ENCODE measurements at regions not wholly inside any gene's neighbourhood (a gene's known extent, or its start where the extent isn't known, plus 50 kb on each side); places are given as distances from the start of the nearest gene placed in this dataset.

DNA sequence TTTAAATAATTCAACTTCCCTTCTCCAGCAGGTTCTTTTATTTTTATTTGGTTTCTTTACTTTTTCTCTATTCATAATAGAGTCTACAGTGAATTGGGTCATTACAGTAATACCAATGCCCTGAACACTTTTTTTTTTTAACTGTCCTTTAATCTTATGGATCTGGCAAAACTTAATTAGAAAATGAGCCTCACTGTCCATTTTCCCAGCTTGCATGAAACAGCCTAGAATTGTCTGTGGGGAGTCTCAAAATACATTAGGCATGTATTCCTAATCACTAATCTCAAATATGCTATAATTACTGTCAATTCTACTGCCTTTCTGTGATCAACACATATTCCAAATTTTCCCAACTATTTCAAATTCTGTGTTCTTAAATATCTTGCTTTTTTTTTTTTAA, 406.8 kb downstream of the ANXA1 start:
- TF ChIP-seq CTCF (IDR thresholded peaks at IDR 0.05; ENCODE audit: control insufficient read depth, extremely low read depth, insufficient read depth): no peak
- H3K4me3 ChIP-seq (ENCODE audit: low read depth, low read length): no peak overlapping the region
- no peak for DNase-seq (ENCODE audit: low read depth)

DNA sequence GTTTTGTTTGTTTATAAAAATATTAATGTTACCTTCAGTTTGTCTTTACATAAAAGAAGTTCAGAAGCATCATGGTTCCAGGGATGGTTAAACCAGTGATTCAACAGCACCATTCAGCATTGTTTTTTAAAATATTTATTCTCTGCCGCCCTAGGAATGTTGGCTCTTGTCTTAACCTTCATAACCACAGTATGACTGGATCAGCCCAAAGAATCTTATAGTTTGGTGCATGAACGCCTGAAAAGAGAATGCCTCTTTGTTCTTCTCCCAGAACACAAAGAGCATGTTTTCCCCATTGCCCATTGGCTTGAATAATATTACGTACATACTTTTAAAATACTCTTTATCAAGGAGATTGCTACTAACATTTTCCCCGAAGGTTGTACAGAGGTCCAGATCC, 413.4 kb downstream of the ANXA1 start:
- H3K4me3 ChIP-seq (ENCODE audit: low read depth, low read length): no peak overlapping the region
- DNase-seq (ENCODE audit: low read depth): no peak
- TF ChIP-seq CTCF (IDR thresholded peaks at IDR 0.05; ENCODE audit: control insufficient read depth, extremely low read depth, insufficient read depth): no peak

DNA sequence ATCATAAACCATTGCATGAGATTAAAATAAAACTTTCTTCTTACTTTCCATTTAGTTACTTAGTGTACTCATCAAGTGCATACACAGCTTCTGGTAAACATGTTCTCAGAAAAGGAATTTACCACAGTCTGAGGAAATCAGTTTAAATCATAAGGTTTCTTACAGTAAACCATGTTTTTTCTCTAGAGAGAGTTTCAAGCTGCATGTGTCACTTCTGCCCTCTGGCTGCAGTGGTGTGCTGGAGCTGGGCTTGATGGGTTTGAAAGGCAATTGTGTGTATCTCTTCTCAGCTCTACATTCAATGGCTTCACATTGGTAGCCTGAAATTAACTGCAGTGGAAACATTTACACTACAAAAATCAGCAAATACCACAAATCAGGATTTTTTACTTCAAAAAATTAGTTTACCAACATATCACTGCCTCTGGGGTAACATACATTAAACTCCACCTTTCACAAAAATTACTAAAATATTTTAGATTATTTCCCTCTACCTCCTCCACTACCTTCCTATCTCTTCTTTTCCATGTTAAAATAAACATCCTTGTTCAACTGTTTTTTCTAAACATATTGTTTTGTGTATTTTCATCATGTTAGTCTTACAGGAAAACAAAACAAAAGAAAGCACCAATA, 414.3 kb downstream of the ANXA1 start:
- no peak overlapping the region for H3K4me3 ChIP-seq (ENCODE audit: low read depth, low read length)
- peak; percentile 96 for TF ChIP-seq CTCF (IDR thresholded peaks at IDR 0.05; ENCODE audit: control insufficient read depth, extremely low read depth, insufficient read depth)
- DNase-seq (ENCODE audit: low read depth): peak; percentile 26

- TF ChIP-seq CTCF (IDR thresholded peaks at IDR 0.05; ENCODE audit: control insufficient read depth, extremely low read depth, insufficient read depth): no peak
- DNase-seq (ENCODE audit: low read depth): no peak
- H3K4me3 ChIP-seq (ENCODE audit: low read depth, low read length): no peak overlapping the region
Observed at GRCh38 chr9:73566627-73567026, 415.0 kb downstream of the ANXA1 start.

- no peak for TF ChIP-seq CTCF (IDR thresholded peaks at IDR 0.05; ENCODE audit: control insufficient read depth, extremely low read depth, insufficient read depth)
- no peak overlapping the region for H3K4me3 ChIP-seq (ENCODE audit: low read depth, low read length)
- no peak for DNase-seq (ENCODE audit: low read depth)
Observed at GRCh38 chr9:73573235-73573634, 421.6 kb downstream of the ANXA1 start.

GRCh38 chr9:73575101-73576060, 423.7 kb downstream of the ANXA1 start:
- no peak for TF ChIP-seq CTCF (IDR thresholded peaks at IDR 0.05; ENCODE audit: control insufficient read depth, extremely low read depth, insufficient read depth)
- H3K4me3 ChIP-seq (ENCODE audit: low read depth, low read length): no peak overlapping the region
- DNase-seq (ENCODE audit: low read depth): no peak

Measured in LNCaP clone FGC (cell line).